ENCODE measurements at regions not wholly inside any gene's neighbourhood (a gene's known extent, or its start where the extent isn't known, plus 50 kb on each side); places are given as distances from the start of the nearest gene placed in this dataset.
"Not testable (repeated sequence)": the region's sequence is repeated elsewhere in the genome, so short reads cannot be mapped to it uniquely, and the experiment has no call there.

- no peaks in the 10 kb centered on the region for H3K9me3 ChIP-seq
- DNase-seq (ENCODE audit: low spot score in 2 of 2): no peak
These were observed 86.4 kb downstream of the CAPZA3 start for GRCh38 chr12:18824287-18824686.

GRCh38 chr12:18825138-18825537, 87.2 kb downstream of the CAPZA3 start:
- no peaks in the 10 kb centered on the region for H3K27me3 ChIP-seq (ENCODE audit: low read depth)
- H3K4me3 ChIP-seq: no peak overlapping the region
- no peaks in the 10 kb centered on the region for H3K4me1 ChIP-seq
- no peaks in the 10 kb centered on the region for H3K36me3 ChIP-seq (replicated peaks)
- H3K9me3 ChIP-seq: no peaks in the 10 kb centered on the region
- in situ Hi-C loops (cut with MboI; ENCODE audit: low sequenced_read_pairs): no loop called here
- DNase-seq (ENCODE audit: low spot score in 2 of 2): no peak

More at GRCh38 chr12:18824287-18824686, 86.4 kb downstream of the CAPZA3 start:
- Histone ChIP-seq H3K4me3 (no peak overlapping the region), H3K27me3 (ENCODE audit: low read depth) (no peaks in the 10 kb centered on the region), H3K4me1 (no peaks in the 10 kb centered on the region), H3K36me3 (replicated peaks) (no peaks in the 10 kb centered on the region)
- in situ Hi-C loops (cut with MboI; ENCODE audit: low sequenced_read_pairs): no loop called here

- in situ Hi-C loops (cut with MboI; ENCODE audit: low sequenced_read_pairs): no loop called here
These were observed 90.0 kb downstream of the CAPZA3 start for GRCh38 chr12:18827913-18828312.

GRCh38 chr12:18828483-18828882, 90.6 kb downstream of the CAPZA3 start:
- no peak overlapping the region for H3K4me3 ChIP-seq
- no peaks in the 10 kb centered on the region for H3K9me3 ChIP-seq
- in situ Hi-C loops (cut with MboI; ENCODE audit: low sequenced_read_pairs): no loop called here
- no peaks in the 10 kb centered on the region for H3K27me3 ChIP-seq (ENCODE audit: low read depth)
- H3K4me1 ChIP-seq: no peaks in the 10 kb centered on the region
- H3K36me3 ChIP-seq (replicated peaks): no peaks in the 10 kb centered on the region
- no peak for DNase-seq (ENCODE audit: low spot score in 2 of 2)

More at GRCh38 chr12:18827913-18828312, 90.0 kb downstream of the CAPZA3 start:
- no peaks in the 10 kb centered on the region for H3K27me3 ChIP-seq (ENCODE audit: low read depth)
- H3K9me3 ChIP-seq: no peaks in the 10 kb centered on the region
- H3K4me3 ChIP-seq: no peak overlapping the region
- H3K36me3 ChIP-seq (replicated peaks): no peaks in the 10 kb centered on the region
- H3K4me1 ChIP-seq: no peaks in the 10 kb centered on the region
- no peak for DNase-seq (ENCODE audit: low spot score in 2 of 2)

GRCh38 chr12:18828987-18829386, 91.1 kb downstream of the CAPZA3 start:
- in situ Hi-C loops (cut with MboI; ENCODE audit: low sequenced_read_pairs): no loop called here
- Histone ChIP-seq H3K4me1 (no peaks in the 10 kb centered on the region), H3K9me3 (no peaks in the 10 kb centered on the region), H3K36me3 (replicated peaks) (no peaks in the 10 kb centered on the region), H3K27me3 (ENCODE audit: low read depth) (no peaks in the 10 kb centered on the region), H3K4me3 (no peak overlapping the region)
- no peak for DNase-seq (ENCODE audit: low spot score in 2 of 2)

GRCh38 chr12:18832932-18833331, 95.0 kb downstream of the CAPZA3 start:
- in situ Hi-C loops (cut with MboI; ENCODE audit: low sequenced_read_pairs); H3K4me1 ChIP-seq; H3K9me3 ChIP-seq; H3K4me3 ChIP-seq; H3K27me3 ChIP-seq (ENCODE audit: low read depth); H3K36me3 ChIP-seq (replicated peaks); DNase-seq (ENCODE audit: low spot score in 2 of 2): not testable (repeated sequence)

- DNase-seq (ENCODE audit: low spot score in 2 of 2): no peak
- in situ Hi-C loops (cut with MboI; ENCODE audit: low sequenced_read_pairs): no loop called here
These were observed 99.1 kb downstream of the CAPZA3 start for GRCh38 chr12:18837025-18837424.

GRCh38 chr12:18837505-18837904, 99.6 kb downstream of the CAPZA3 start:
- DNase-seq (ENCODE audit: low spot score in 2 of 2): no peak
- in situ Hi-C loops (cut with MboI; ENCODE audit: low sequenced_read_pairs): no loop called here

More at GRCh38 chr12:18837025-18837424, 99.1 kb downstream of the CAPZA3 start:
- no peaks in the 10 kb centered on the region for H3K9me3 ChIP-seq
- H3K4me3 ChIP-seq: no peak overlapping the region
- H3K4me1 ChIP-seq: no peaks in the 10 kb centered on the region
- no peaks in the 10 kb centered on the region for H3K27me3 ChIP-seq (ENCODE audit: low read depth)
- H3K36me3 ChIP-seq (replicated peaks): no peaks in the 10 kb centered on the region

GRCh38 chr12:18840997-18841396, 103.1 kb downstream of the CAPZA3 start:
- H3K4me3 ChIP-seq; in situ Hi-C loops (cut with MboI; ENCODE audit: low sequenced_read_pairs); H3K36me3 ChIP-seq (replicated peaks); DNase-seq (ENCODE audit: low spot score in 2 of 2); H3K9me3 ChIP-seq; H3K4me1 ChIP-seq; H3K27me3 ChIP-seq (ENCODE audit: low read depth): not testable (repeated sequence)

More at GRCh38 chr12:18837505-18837904, 99.6 kb downstream of the CAPZA3 start:
- H3K4me1 ChIP-seq: no peaks in the 10 kb centered on the region
- no peaks in the 10 kb centered on the region for H3K27me3 ChIP-seq (ENCODE audit: low read depth)
- H3K9me3 ChIP-seq: no peaks in the 10 kb centered on the region
- H3K4me3 ChIP-seq: no peak overlapping the region
- no peaks in the 10 kb centered on the region for H3K36me3 ChIP-seq (replicated peaks)

GRCh38 chr12:18849080-18849479, 111.2 kb downstream of the CAPZA3 start:
- DNase-seq (ENCODE audit: low spot score in 2 of 2): no peak
- in situ Hi-C loops (cut with MboI; ENCODE audit: low sequenced_read_pairs): no loop called here

GRCh38 chr12:18849761-18850160, 111.8 kb downstream of the CAPZA3 start:
- no peak overlapping the region for H3K4me3 ChIP-seq
- in situ Hi-C loops (cut with MboI; ENCODE audit: low sequenced_read_pairs): no loop called here
- no peak for DNase-seq (ENCODE audit: low spot score in 2 of 2)

More at GRCh38 chr12:18849080-18849479, 111.2 kb downstream of the CAPZA3 start:
- Histone ChIP-seq H3K4me1 (no peaks in the 10 kb centered on the region), H3K27me3 (ENCODE audit: low read depth) (no peaks in the 10 kb centered on the region), H3K36me3 (replicated peaks) (no peaks in the 10 kb centered on the region), H3K9me3 (no peaks in the 10 kb centered on the region), H3K4me3 (no peak overlapping the region)

GRCh38 chr12:18850752-18851151, 112.8 kb downstream of the CAPZA3 start:
- H3K4me1 ChIP-seq: no peaks in the 10 kb centered on the region
- no peaks in the 10 kb centered on the region for H3K9me3 ChIP-seq
- no peaks in the 10 kb centered on the region for H3K36me3 ChIP-seq (replicated peaks)
- no peaks in the 10 kb centered on the region for H3K27me3 ChIP-seq (ENCODE audit: low read depth)
- DNase-seq (ENCODE audit: low spot score in 2 of 2): no peak
- in situ Hi-C loops (cut with MboI; ENCODE audit: low sequenced_read_pairs): no loop called here
- H3K4me3 ChIP-seq: no peak overlapping the region

More at GRCh38 chr12:18849761-18850160, 111.8 kb downstream of the CAPZA3 start:
- no peaks in the 10 kb centered on the region for H3K9me3 ChIP-seq
- no peaks in the 10 kb centered on the region for H3K27me3 ChIP-seq (ENCODE audit: low read depth)
- no peaks in the 10 kb centered on the region for H3K36me3 ChIP-seq (replicated peaks)
- H3K4me1 ChIP-seq: no peaks in the 10 kb centered on the region

GRCh38 chr12:18851271-18851670, 113.4 kb downstream of the CAPZA3 start:
- H3K27me3 ChIP-seq (ENCODE audit: low read depth): no peaks in the 10 kb centered on the region

GRCh38 chr12:18853570-18854366, 115.8 kb downstream of the CAPZA3 start:
- no peaks in the 10 kb centered on the region for H3K36me3 ChIP-seq (replicated peaks)
- H3K9me3 ChIP-seq: no peaks in the 10 kb centered on the region
- no peak overlapping the region for H3K4me3 ChIP-seq
- in situ Hi-C loops (cut with MboI; ENCODE audit: low sequenced_read_pairs): no loop called here
- peaks cover 13% of the 10 kb centered on the region for H3K4me1 ChIP-seq
- no peak for DNase-seq (ENCODE audit: low spot score in 2 of 2)
- H3K27me3 ChIP-seq (ENCODE audit: low read depth): no peaks in the 10 kb centered on the region

More at GRCh38 chr12:18851271-18851670, 113.4 kb downstream of the CAPZA3 start:
- Histone ChIP-seq H3K4me3 (no peak overlapping the region), H3K9me3 (no peaks in the 10 kb centered on the region), H3K36me3 (replicated peaks) (no peaks in the 10 kb centered on the region), H3K4me1 (no peaks in the 10 kb centered on the region)
- in situ Hi-C loops (cut with MboI; ENCODE audit: low sequenced_read_pairs): no loop called here
- no peak for DNase-seq (ENCODE audit: low spot score in 2 of 2)
